ENCODE measurements at regions not wholly inside any gene's neighbourhood (a gene's known extent, or its start where the extent isn't known, plus 50 kb on each side); places are given as distances from the start of the nearest gene placed in this dataset.

GRCh38 chr20:51265361-51265760, 242.5 kb upstream of the KCNG1 start:
- no peak for ATAC-seq

GRCh38 chr20:51262240-51262639, 239.3 kb upstream of the KCNG1 start:
- ATAC-seq, result no peak

- ATAC-seq, result no peak
These were observed 236.5 kb upstream of the KCNG1 start for GRCh38 chr20:51259455-51259854.

DNA sequence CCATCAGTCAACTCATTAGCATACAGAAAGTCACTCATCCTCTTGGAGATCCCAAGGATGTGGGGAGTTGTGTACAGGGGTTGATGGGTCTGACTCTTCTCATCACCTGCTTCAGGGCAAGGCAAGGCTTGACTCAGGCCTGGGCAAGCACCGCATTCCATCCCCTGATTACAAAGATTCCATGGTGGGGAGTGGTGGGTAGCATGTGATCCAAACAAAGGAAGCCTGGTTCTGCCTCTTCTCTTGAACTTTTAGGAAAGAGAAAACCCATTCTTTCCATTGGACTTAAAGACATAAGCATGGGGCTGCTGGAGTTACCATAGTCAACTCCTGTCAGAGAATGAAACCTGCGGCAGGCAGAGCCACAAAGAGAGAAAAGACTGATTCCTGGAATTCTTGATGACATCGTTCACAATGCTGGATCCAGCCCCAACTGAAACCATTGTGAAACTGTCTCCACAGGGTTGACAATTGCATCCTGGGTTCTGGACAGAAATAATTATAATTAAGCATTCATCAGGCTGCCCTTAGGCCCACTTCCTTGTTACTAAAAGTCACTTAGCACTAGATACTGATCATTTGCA, 235.8 kb upstream of the KCNG1 start:
- no peak for ATAC-seq

GRCh38 chr20:51255417-51255816, 232.5 kb upstream of the KCNG1 start:
- ATAC-seq, result no peak

DNA sequence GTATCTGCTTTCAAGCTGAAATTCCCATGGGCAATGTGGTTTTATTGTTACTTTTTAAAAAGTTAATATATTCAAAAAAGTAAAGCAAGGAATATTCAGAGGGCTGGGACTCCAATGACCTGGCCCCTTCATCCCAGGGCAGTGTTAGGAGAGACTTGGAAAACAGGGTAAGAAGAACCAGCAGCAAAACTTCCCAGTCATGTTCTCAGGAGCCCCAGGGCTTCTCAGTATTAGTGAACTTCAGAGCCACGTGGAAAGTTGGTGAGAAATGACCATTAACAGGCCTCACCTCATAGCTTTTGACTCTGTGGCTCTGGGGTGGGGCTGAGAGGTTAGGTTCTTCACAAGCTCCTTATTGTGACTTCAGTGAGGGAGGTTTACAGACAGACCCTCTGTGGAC, 230.4 kb upstream of the KCNG1 start:
- no peak for ATAC-seq

DNA sequence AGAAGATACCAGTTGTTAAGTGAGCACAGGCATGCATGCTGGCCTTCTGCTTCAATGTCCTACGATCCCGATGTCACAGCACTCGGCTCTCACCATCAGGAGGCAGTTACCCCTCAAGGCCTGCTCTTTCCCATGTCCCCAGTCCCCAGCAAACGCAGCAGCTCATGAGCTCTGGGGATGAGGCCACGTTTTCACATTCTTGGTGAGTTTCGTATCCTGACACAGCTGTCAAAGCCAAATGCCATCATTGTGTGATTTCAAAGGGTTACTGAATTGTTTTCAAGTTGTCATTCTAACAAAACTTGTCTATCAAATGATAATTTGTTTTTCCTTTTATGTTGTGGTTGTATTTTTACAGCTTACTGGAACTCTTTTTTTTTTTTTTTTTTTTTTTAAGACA, 226.9 kb upstream of the KCNG1 start:
- ATAC-seq, result no peak

- no peak for ATAC-seq
These were observed 226.3 kb upstream of the KCNG1 start for GRCh38 chr20:51249215-51249614.

DNA sequence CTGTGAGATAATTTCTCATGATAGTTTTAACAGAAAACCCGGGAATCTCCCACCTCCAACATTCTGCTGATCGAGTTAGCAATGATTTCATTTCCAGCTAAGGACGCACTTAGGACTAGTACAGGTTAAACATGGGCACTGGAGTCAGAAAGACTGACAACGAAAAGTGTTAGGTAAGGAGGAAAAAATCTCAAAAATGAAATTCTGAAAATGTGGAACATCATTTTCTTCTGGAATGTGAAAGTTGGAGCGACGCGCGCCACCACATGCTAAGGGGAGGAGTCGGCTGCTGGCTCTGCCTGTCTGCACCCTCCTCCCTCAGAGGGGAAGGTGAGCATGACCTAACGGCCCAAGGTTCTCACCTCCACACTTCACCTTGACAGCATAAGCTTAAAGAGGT, 221.6 kb upstream of the KCNG1 start:
- ATAC-seq, result no peak

GRCh38 chr20:51238675-51239305, 215.9 kb upstream of the KCNG1 start:
- no peak for ATAC-seq

- no peak for ATAC-seq
These were observed 214.9 kb upstream of the KCNG1 start for GRCh38 chr20:51237791-51238190.

DNA sequence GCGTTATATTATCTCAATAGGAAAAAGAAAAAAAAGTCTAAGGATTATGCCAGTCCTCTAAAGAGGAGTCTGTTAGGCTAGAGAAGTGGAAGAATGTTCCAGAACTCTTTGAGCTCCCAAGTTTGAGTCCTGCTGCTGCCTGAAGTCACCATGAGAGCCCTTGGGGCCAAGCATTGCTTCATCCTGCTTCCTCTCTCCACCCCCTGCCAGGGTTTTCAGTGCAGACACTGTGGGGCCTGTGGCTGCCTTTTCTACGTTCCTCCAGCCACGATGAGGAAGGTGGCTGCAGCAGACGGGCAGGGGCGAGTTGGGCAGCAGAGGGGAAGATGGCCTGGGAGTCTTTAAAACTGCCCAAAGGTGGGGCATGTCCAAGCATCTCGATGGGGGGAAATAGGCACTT, 214.4 kb upstream of the KCNG1 start:
- ATAC-seq, result no peak

GRCh38 chr20:51236421-51236820, 213.5 kb upstream of the KCNG1 start:
- ATAC-seq, result no peak

GRCh38 chr20:51233345-51233744, 210.4 kb upstream of the KCNG1 start:
- no peak for ATAC-seq

DNA sequence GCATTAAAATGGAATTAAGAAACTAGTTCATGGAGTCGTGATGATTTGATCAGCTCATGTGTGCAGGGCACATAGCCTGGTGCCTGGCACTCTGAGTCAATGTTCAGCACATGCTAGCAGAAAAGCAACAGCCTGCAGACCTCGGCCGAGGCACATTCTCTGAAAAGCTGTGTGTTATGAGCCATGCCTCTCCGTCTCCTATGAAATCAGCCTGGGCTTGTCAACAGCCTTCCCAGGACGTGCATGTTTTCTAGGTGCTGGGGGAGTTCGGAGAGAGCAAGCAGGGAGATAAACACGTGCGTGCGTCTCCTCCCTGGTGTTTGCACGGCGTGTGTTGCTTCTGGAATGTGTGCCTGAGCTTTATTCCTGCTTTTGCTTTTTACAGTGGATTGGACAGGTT, 207.8 kb upstream of the KCNG1 start:
- ATAC-seq, result no peak

GRCh38 chr20:51228763-51229162, 205.9 kb upstream of the KCNG1 start:
- no peak for ATAC-seq

DNA sequence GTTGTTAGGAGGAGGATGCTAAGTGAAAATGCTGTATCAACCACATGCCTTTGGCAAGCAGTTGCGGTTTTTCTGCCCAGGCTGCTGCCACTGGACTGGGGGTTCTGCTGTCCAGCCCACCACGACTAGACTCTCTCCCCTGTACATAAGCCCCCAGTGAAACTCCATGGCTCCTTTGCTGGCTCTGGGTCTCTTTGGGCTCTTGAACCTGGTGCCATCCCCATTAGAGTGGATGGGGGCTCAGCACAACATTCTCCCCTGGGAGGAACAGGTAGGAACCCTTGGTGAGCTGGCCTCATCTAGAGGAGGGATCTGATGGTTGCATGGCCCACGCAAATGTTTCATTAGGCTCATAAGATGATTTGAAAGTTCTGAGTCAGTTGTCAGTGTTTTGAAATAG, 204.8 kb upstream of the KCNG1 start:
- ATAC-seq, result no peak

DNA sequence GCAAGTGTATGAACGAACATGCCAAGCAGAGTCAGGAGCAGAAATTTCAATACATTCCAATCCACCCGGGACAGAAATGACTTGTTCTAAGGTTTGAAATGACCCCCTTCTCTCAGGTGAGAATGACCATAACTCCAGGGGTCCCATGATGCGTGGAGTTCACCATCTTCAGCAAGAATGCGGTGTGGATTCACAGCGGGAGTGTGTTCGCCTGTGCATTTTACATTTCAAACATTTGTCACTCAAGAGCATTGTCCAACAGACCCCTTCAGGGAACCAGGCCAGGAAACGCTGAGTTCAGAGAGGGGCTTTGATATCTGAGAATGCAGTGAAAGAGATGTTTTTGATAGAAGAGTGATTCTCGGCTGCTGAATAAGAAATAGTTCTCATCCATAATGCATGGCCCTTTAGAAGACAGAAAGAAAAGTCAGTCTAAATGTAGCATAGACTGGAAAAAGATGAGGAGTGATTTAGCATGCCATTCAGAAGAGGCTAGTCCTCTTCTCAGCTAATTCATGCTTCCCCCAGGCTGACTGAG, 200.3 kb upstream of the KCNG1 start:
- ATAC-seq, result no peak

GRCh38 chr20:51221791-51222408, 199.0 kb upstream of the KCNG1 start:
- no peak for ATAC-seq

GRCh38 chr20:51221103-51221502, 198.2 kb upstream of the KCNG1 start:
- no peak for ATAC-seq

DNA sequence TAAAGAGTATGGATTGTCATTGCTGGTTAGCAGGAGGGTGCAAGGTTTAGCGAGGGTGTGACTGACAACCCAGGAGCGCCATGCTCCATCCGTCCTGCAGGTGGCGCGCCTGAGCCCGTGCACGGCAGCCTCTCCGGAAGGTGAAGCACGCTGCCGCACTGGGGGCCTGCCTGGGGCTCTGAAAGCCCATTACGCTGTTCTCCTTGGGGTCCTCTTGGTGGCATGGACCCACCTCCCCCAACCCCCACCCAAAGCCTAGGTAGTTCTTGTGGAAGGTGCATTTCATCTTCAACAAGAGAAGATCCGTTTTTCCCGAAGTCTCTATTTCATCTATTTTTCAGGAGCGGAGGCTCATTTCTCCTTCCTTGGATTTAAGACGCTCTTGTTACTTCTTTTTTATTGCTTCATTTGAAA, 197.4 kb upstream of the KCNG1 start:
- ATAC-seq, result no peak

- no peak for ATAC-seq
These were observed 196.6 kb upstream of the KCNG1 start for GRCh38 chr20:51219544-51219943.

DNA sequence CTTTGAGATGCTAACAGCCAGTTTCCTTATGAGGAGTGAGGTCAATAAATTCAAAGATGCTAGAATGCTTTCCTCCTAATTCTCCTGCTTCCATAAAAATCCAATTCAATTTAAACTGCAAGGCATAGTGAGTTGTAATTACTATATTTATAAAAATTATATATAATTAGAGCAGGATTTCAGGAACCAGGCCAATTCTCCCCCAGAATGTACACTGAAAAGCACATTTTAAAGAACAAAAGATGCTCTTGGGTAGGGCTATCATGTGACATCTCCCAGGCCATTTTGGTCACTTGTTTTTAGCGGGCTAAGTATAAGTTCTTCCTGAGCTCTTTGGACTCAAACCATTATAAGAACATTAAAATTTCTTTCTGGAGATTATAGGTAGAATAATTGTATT, 195.7 kb upstream of the KCNG1 start:
- no peak for ATAC-seq

- no peak for ATAC-seq
These were observed 194.6 kb upstream of the KCNG1 start for GRCh38 chr20:51217347-51218045.

Measured in activated CD4-positive, CD25-positive, alpha-beta regulatory T cell treated with anti-CD3 and anti-CD28 coated beads, Interleukin-2, amount 50 U/mL, for 24 hours (primary cell).